Omental fat pad (tissue), 3 donors: ENCODE measurements at regions not wholly inside any gene's neighbourhood (a gene's known extent, or its start where the extent isn't known, plus 50 kb on each side); places are given as distances from the start of the nearest gene placed in this dataset.

Source experiments
- ATAC-seq: fragments of 150-250 bp; one replicate; pipeline ENCODE4 v1.9.1; 2016; ENCODE audit warnings: mild to moderate bottlenecking, moderate library complexity; ENCODE audit not compliant: low FRiP score
- DNase-seq: peaks from one replicate; pipeline ENCODE4 v3.0.0-alpha.2; 2019; ENCODE audit warnings: low spot score
- TF ChIP-seq, protein P1 (sequence below), 3 donors: fragments of 450-650 bp; IDR thresholded peaks; one replicate each; pipeline ENCODE4 v1.5.1; 2016 to 2017; ENCODE audit warnings: antibody characterized with exemption in 3 of 3, mild to moderate bottlenecking in 3 of 3, moderate library complexity in 2 of 3

DNA sequence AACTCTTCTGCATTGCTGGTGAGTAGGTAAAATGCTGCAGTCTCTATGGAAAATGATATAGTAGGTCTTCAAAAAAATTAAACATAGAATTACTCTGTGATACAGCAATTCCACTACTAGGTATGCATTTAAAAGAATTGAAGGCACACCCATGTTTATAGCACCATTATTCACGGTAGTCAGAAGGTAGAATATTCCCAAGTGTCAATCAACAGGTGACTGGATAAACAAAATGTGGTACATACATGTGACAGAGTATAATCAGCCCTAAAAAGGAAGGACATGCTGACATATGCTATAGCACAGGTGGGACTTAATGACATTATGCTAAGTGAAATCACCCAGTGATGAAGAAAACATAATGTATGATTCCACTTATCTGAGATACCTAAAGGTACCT, 123.3 kb downstream of the CCER1 start:
- TF ChIP-seq, protein P1, sequence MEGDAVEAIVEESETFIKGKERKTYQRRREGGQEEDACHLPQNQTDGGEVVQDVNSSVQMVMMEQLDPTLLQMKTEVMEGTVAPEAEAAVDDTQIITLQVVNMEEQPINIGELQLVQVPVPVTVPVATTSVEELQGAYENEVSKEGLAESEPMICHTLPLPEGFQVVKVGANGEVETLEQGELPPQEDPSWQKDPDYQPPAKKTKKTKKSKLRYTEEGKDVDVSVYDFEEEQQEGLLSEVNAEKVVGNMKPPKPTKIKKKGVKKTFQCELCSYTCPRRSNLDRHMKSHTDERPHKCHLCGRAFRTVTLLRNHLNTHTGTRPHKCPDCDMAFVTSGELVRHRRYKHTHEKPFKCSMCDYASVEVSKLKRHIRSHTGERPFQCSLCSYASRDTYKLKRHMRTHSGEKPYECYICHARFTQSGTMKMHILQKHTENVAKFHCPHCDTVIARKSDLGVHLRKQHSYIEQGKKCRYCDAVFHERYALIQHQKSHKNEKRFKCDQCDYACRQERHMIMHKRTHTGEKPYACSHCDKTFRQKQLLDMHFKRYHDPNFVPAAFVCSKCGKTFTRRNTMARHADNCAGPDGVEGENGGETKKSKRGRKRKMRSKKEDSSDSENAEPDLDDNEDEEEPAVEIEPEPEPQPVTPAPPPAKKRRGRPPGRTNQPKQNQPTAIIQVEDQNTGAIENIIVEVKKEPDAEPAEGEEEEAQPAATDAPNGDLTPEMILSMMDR (IDR thresholded peaks at IDR 0.05) = no peak
- DNase-seq = no peak
- ATAC-seq = no peak

DNA sequence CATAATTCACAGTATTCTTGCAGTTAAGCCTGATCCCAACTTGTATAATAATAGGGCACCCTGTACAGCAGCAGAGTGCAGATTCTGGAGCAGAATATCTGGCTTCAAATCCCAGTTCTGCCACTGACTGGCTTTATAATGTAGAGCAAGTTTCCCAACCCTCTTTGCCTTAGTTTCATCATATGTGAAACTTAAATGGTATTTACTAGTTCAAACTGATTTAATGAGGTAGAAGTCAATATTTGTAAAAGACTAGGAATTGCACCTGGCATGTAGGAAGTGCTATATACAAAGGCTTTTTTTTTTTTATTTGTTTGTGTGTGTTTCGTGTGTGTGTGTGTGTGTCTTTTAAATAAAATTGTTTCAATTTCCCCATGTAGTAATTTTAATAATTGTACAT, 125.9 kb downstream of the CCER1 start:
- no peak for ATAC-seq
- no peak for DNase-seq
- TF ChIP-seq, protein P1 (IDR thresholded peaks at IDR 0.05) = no peak

DNA sequence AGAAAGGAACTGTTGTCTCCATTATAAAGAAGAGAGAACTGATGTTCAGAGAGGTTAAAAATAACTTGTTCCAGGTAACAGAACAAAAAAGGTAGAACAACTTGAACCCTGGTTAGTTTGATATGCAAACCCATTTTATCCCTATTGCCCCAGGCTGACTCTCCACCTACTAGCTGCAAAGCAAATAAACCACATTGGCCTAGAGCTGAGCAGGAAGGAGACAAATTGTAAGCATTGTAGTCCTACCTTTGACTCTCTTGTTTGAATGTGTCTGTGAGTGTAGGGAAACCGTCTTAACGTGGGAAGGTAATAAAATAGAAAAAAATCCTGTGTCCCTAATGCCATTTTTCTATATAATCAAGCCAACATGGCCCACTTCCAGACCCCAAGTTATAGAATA, 126.4 kb downstream of the CCER1 start:
- TF ChIP-seq, protein P1 (IDR thresholded peaks at IDR 0.05) = no peak
- ATAC-seq (no peak), DNase-seq (no peak)

DNA sequence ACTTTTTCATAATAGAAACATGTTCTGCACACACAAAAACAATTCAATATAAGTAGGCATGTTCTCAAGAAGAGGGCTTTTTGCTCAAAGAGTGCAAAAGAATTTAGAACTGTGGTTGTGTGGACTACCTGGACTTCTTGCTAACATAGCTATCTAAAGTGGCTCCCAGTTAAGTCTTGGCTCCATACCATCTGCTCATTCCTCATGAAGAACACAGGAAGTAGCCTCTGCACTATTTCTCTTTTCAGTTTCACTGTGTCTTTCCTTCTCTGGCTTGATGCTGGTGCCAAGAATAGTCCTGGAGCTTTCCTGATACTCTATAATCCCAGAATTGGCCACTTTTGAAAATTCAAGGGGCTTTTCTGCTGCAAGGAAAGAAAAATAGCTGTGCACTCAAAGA, 127.4 kb downstream of the CCER1 start:
- DNase-seq (no peak), ATAC-seq (no peak)
- TF ChIP-seq, protein P1 (IDR thresholded peaks at IDR 0.05) = no peak

DNA sequence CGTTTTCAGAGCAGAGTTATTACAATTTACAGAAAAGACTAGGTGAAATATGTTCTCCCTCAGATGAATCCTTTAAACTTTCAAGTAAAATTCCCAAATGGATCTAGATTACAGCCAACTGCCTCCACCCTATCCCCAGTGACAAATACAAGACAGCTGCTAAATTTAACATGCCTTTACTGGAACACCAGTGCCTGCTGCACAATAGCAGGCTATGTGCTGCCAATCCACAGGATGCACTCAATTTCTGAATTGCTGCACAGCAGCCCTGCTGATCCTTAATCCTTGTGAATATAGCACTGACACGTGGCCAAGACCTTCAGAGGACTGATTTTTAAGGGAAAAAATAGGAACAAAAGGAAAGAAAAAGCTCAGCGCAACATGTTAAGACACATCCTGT, 128.9 kb downstream of the CCER1 start:
- ATAC-seq = no peak
- DNase-seq = no peak
- TF ChIP-seq, protein P1 (IDR thresholded peaks at IDR 0.05) = no peak

DNA sequence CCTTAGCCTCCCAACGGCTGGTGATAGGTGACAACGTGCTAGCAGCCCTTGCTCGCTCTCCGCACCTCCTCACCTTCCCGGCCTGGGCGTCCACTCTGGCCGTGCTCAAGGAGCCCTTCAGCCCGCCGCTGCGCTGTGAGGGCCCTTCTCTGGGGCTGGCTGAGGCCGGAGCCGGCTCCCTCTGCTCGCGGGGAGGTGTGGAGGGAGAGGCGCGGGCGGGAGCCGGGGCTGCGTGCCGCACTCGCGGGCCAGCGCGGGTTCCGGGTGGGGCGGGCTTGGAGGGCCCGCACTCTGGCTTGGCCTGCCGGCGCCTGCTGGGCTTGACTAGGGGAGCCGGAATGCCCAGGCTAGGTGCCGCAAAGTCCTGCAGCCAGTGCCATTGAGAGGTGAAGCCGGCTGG, 131.1 kb downstream of the CCER1 start:
- TF ChIP-seq, protein P1 (IDR thresholded peaks at IDR 0.05) = no peak
- no peak for DNase-seq
- ATAC-seq = no peak

DNA sequence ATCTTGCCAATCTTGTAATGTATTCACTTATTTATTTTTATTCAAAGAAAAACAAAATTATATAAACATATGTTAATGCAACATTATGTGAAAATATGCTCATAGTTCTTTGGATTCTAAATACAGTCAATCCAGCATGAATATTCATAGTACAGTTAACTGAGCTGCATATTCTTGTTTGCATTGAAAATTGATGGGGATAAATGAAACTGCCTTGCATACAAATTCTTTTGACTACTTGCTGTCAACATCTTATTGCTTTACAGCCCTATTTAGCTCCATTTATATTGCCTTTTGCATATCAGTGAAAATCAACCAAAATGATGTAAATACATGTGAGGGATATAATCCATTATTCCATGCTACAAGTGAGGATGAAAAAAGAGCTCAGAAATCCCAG, 135.3 kb downstream of the CCER1 start:
- TF ChIP-seq, protein P1 (IDR thresholded peaks at IDR 0.05) = no peak
- DNase-seq (no peak), ATAC-seq (no peak)
